Hematopoietic multipotent progenitor cell treated with erythropoietin and hydrocortisone succinate and interleukin-3 and kit ligand, for 6 days (in vitro differentiated cells): ENCODE measurements at regions not wholly inside any gene's neighbourhood (a gene's known extent, or its start where the extent isn't known, plus 50 kb on each side); places are given as distances from the start of the nearest gene placed in this dataset.

Source experiments
- DNase-seq: peaks from one replicate; pipeline ENCODE4 v3.0.0-alpha.2; 2015

GRCh38 chr17:33404070-33404819 lies 111.2 kb upstream of the ASIC2 start:
- no peak for DNase-seq

GRCh38 chr17:33416131-33416530 lies 123.0 kb upstream of the ASIC2 start:
- DNase-seq: peak; percentile 13

- DNase-seq: no peak
Observed at GRCh38 chr17:33421933-33422332, 128.8 kb upstream of the ASIC2 start.

GRCh38 chr17:33433581-33433980 lies 140.5 kb upstream of the ASIC2 start:
- no peak for DNase-seq

GRCh38 chr17:33434841-33435240 lies 141.7 kb upstream of the ASIC2 start:
- no peak for DNase-seq

GRCh38 chr17:33435721-33436301 lies 142.7 kb upstream of the ASIC2 start:
- no peak for DNase-seq

GRCh38 chr17:33436321-33436720 lies 143.2 kb upstream of the ASIC2 start:
- peak; percentile 9 for DNase-seq

GRCh38 chr17:33438139-33438538 lies 145.0 kb upstream of the ASIC2 start:
- peak; percentile 3 for DNase-seq

GRCh38 chr17:33438578-33438977 lies 145.5 kb upstream of the ASIC2 start:
- no peak for DNase-seq

GRCh38 chr17:33442320-33442719 lies 149.2 kb upstream of the ASIC2 start:
- no peak for DNase-seq

GRCh38 chr17:33444731-33445130 lies 151.6 kb upstream of the ASIC2 start:
- no peak for DNase-seq

GRCh38 chr17:33447090-33447489 lies 154.0 kb upstream of the ASIC2 start:
- no peak for DNase-seq

- DNase-seq: no peak
Observed at GRCh38 chr17:33451221-33451620, 158.1 kb upstream of the ASIC2 start.

GRCh38 chr17:33457477-33457876 lies 164.4 kb upstream of the ASIC2 start:
- DNase-seq: no peak

GRCh38 chr17:33459078-33459940 lies 166.2 kb upstream of the ASIC2 start:
- DNase-seq: no peak

GRCh38 chr17:33460781-33461450 lies 167.8 kb upstream of the ASIC2 start:
- DNase-seq: no peak

GRCh38 chr17:33463887-33464286 lies 170.8 kb upstream of the ASIC2 start:
- no peak for DNase-seq

GRCh38 chr17:33464669-33465280 lies 171.7 kb upstream of the ASIC2 start:
- no peak for DNase-seq

- DNase-seq: no peak
Observed at GRCh38 chr17:33469421-33469820, 176.3 kb upstream of the ASIC2 start.

GRCh38 chr17:33469911-33470310 lies 176.8 kb upstream of the ASIC2 start:
- DNase-seq: no peak

- DNase-seq: no peak
Observed at GRCh38 chr17:33473061-33473460, 180.0 kb upstream of the ASIC2 start.

- DNase-seq: no peak
Observed at GRCh38 chr17:33474789-33475188, 181.7 kb upstream of the ASIC2 start.

- DNase-seq: no peak
Observed at GRCh38 chr17:33475594-33475993, 182.5 kb upstream of the ASIC2 start.
